Kidney epithelial cell (primary cell): ENCODE measurements at regions not wholly inside any gene's neighbourhood (a gene's known extent, or its start where the extent isn't known, plus 50 kb on each side); places are given as distances from the start of the nearest gene placed in this dataset.
A peak's percentile ranks its signal among the peaks of the same experiment; 100 is the strongest.

ENCODE experiments used
- DNase-seq: peaks from one replicate; pipeline ENCODE4 v3.0.0-alpha.2; 2010; ENCODE audit warnings: low read depth
- H3K27me3 ChIP-seq: 2 replicates; pipeline ENCODE4 v1.6.0; 2011; ENCODE audit warnings: low read length; ENCODE audit not compliant: control insufficient read depth, insufficient read depth
- H3K36me3 ChIP-seq: 2 replicates; pipeline ENCODE4 v1.5.1; 2011; ENCODE audit warnings: low read length; ENCODE audit not compliant: control insufficient read depth, insufficient read depth
- H3K4me3 ChIP-seq: 2 replicates; pipeline ENCODE4 v1.5.1; 2011; ENCODE audit warnings: low read depth, mild to moderate bottlenecking, control low read depth, low read length
- CTCF ChIP-seq: IDR thresholded peaks from 2 replicates; pipeline ENCODE4 v1.5.1; 2011; ENCODE audit warnings: mild to moderate bottlenecking, moderate library complexity, low read length, control low read depth, inconsistent platforms; ENCODE audit not compliant: insufficient read depth, poor library complexity, severe bottlenecking

- no peak overlapping the region for H3K4me3 ChIP-seq
- TF ChIP-seq CTCF = no peak
- DNase-seq = no peak
- no peaks in the 10 kb centered on the region for H3K27me3 ChIP-seq
- H3K36me3 ChIP-seq = no peaks in the 10 kb centered on the region
These were observed 1344.9 kb upstream of the TENM3 start for GRCh38 chr4:180898305-180898704.

GRCh38 chr4:180900781-180901180, 1342.4 kb upstream of the TENM3 start:
- no peaks in the 10 kb centered on the region for H3K36me3 ChIP-seq
- no peak for TF ChIP-seq CTCF
- H3K4me3 ChIP-seq = no peak overlapping the region
- no peak for DNase-seq
- H3K27me3 ChIP-seq = no peaks in the 10 kb centered on the region

GRCh38 chr4:180909279-180909678, 1333.9 kb upstream of the TENM3 start:
- Histone ChIP-seq H3K27me3 (no peaks in the 10 kb centered on the region), H3K36me3 (no peaks in the 10 kb centered on the region)
- no peak for DNase-seq

GRCh38 chr4:180913750-180914149, 1329.5 kb upstream of the TENM3 start:
- no peaks in the 10 kb centered on the region for H3K27me3 ChIP-seq
- H3K36me3 ChIP-seq = no peaks in the 10 kb centered on the region
- H3K4me3 ChIP-seq = no peak overlapping the region
- TF ChIP-seq CTCF = no peak
- DNase-seq = peak; percentile 81

More at GRCh38 chr4:180909279-180909678, 1333.9 kb upstream of the TENM3 start:
- TF ChIP-seq CTCF = peak; percentile 36
- H3K4me3 ChIP-seq = no peak overlapping the region

GRCh38 chr4:180923486-180923885, 1319.7 kb upstream of the TENM3 start:
- H3K27me3 ChIP-seq = no peaks in the 10 kb centered on the region
- H3K36me3 ChIP-seq = no peaks in the 10 kb centered on the region
- no peak overlapping the region for H3K4me3 ChIP-seq
- no peak for TF ChIP-seq CTCF
- DNase-seq = peak; percentile 54

- H3K36me3 ChIP-seq = no peaks in the 10 kb centered on the region
- peak; percentile 16 for DNase-seq
- no peak overlapping the region for H3K4me3 ChIP-seq
These were observed 1317.4 kb upstream of the TENM3 start for GRCh38 chr4:180925805-180926204.

More at GRCh38 chr4:180925805-180926204, 1317.4 kb upstream of the TENM3 start:
- H3K27me3 ChIP-seq = no peaks in the 10 kb centered on the region
- no peak for TF ChIP-seq CTCF
